Astrocyte (in vitro differentiated cells and primary cell): ENCODE measurements at regions not wholly inside any gene's neighbourhood (a gene's known extent, or its start where the extent isn't known, plus 50 kb on each side); places are given as distances from the start of the nearest gene placed in this dataset.

Experiments used
- CTCF ChIP-seq: IDR thresholded peaks from 2 replicates; pipeline ENCODE4 v1.5.1; 2011; ENCODE audit warnings: low read depth, mild to moderate bottlenecking, inconsistent platforms, low read length, moderate library complexity; ENCODE audit not compliant: insufficient read depth
- EZH2 ChIP-seq: IDR thresholded peaks from 2 replicates; pipeline ENCODE4 v1.6.1; 2012; ENCODE audit warnings: mild to moderate bottlenecking, low read length, inconsistent platforms; ENCODE audit not compliant: insufficient read depth

GRCh38 chr2:5409898-5410381 lies 282.2 kb upstream of the SOX11 start:
- no peak for TF ChIP-seq CTCF
- TF ChIP-seq EZH2: no peak
